Activated CD4-positive, alpha-beta T cell treated with anti-CD3 and anti-CD28 coated beads, Interleukin-2, amount 50 U/mL, for 48 hours (primary cell): ENCODE measurements at regions not wholly inside any gene's neighbourhood (a gene's known extent, or its start where the extent isn't known, plus 50 kb on each side); places are given as distances from the start of the nearest gene placed in this dataset.
A peak's percentile ranks its signal among the peaks of the same experiment; 100 is the strongest.

ENCODE experiments used
- DNase-seq, 2 experiments: peaks; one replicate each; pipeline ENCODE4 v3.0.0-alpha.2; 2020

DNA sequence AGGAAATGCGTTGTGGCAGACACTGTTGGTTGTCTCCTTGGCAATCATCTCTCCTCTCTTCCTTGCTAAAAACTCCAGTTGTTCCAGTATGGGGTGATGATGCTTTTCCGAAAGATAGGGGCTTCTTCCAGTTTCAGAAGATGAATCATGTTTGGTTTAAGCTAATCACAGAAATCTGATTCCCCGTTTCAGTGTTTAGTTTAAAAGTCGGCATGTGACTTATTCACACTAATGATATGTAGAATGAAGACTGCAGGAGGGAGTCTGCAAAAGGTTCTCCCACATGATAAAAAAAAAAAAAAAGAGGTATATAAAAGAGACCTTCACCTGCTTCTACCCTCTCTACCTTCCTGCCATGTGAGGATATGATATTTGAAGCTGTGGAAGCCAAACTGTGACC, 239.0 kb upstream of the SIX2 start:
- DNase-seq = no peak

DNA sequence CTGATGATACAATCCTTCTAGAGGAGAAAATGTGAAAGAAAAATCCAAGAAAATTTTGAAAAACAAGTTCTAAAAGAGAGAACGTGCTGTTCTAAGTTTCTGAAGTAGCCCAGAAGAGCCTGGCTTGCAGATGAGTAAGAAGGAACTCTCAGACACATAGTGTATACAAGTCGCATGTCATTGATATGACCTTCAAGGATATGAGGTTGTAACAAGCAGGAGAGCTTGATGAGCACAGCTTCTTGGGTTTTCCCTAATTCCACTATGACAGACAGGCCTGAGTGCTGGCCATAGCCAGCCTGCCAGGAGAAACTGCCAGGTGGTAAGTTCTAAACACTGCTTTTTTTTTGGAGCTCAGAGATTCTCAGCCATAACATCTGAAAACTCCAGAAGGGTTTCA, 235.7 kb upstream of the SIX2 start:
- DNase-seq = no peak

DNA sequence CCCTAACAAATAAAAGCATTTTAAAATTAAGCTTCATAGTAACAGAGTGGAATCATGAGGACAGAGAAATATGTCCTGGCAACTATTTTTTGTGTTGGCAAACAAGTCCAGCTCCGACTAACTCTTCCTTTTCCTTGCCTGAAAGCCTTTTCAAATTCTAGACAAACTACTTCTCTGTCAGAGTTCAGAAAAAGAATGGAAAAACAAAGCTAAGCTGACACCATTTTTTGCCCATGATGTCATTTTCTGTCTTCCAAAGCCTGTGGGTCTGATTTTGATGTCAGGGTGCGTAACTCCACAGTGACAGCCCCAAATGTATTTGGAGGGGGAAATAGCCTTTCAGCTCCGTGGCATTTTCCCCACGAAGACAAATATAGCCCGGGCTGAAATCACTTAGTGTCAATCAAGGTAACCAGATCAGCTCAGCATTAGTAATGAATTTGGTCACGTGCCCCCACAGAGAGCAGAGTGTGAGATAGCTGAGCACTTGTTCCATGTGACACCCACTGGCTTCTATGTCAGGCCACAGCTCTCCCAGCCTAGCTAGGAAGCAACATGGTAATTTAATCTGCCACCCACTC, 233.0 kb upstream of the SIX2 start:
- DNase-seq = no peak

DNA sequence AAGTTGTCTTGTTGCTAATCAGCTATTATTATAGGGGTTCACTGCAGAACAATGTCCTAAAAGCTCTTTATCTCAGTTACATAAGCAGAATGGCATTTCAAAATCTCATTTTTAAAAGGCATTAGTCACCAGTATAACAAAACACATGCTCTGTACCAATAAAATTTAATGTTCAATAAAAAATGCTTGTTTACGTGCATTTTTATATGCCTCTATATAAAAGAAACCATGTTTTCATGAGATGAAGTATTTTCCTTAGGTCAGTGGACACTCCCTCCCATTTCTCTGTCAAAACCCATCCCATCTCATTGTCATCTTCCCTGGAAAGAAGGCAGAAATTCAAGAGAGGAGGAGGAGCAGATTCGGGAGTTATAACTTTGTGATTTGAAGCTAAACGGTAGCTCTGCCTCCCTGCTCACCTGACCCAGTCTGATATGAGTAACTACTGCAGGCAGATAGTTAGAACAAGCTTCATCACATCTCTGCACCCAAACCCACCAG, 231.9 kb upstream of the SIX2 start:
- no peak for DNase-seq

DNA sequence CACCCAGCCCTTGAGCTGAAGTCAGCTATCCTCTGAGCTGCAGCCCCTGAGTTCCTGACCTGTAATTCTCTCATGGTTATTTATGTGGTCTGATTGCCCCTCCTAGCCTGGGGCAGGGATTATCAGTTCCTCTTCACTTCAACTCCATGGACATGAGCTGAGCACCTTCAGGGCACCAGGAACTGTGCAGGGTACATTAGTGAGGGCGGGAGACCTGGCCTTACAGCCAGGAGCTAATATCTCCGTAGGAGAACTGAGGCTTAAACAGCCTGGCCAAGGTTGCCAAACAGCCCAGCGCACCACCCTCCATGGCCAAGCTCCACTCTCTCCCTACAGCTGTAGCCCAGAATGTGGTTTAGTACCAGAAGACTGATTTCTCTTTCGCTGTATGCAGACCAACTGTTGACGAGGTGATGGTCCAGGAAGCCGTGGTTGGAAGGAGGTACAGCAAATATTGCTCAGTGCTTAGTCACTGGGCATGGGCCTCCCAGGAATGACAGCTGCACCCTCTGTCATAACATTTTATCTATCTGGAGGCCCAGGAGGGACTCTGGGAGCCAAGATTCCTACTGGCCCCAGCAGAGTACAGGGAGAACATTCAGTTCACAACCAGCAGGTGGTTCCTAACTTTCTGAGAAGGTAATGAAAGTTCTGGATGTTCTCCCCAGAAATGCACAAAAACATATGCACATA, 228.7 kb upstream of the SIX2 start:
- DNase-seq = peak; percentile 27 to 40

DNA sequence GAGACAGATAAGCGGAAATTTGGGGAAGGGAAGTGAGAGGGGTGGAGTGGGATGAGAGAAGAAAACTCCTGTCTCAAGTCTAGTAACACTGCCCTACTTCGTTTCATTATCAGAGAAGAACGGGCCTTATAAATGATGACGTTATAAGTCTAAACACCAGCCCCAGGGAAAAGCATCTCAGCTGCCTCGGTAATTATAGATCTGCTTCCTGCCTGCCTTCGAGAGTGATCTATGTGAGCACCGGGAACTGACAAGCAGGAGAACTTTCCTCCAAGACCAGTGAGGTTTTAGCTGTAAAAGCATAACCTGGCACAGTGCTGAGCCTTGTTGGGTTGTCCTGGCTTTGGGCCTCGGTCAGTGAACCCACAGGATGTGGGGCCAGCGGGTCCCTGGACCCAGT, 227.9 kb upstream of the SIX2 start:
- DNase-seq = no peak

DNA sequence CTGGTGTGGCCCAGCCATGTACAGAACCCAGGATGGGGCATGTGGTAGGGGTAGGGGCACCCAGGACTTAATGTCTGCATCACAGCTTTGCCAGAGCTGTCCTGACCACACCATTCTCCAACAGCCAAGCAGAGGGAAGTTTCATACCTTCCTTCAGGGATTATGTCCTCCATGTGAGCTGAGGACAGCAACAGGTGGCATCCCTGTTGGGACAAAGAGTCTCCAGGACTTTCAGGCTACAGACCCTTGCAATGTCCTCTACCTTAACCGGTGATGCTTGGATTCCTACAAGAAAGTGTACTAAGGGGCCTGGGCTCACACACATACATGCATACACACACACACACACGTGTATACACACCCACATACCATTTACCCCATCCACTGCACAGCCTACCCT, 227.0 kb upstream of the SIX2 start:
- no peak for DNase-seq

DNA sequence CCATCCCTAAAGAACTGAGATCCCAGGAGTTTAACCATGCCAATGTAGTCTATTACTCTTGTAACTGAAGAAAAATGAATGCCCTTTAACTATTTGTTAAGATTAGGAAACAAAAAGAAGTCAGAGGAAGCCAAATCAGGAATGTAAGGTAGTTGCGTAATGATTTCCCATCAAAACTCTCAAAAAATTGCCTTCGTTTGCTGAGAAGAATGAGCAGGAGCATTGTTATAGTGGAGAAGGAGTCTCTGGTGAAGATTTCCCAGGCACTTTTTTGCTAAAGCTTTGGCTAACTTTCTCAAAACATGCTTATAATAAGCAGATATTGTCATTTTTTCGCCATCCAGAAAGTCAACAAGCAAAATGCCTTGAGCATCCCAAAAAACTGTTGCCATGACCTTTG, 224.0 kb upstream of the SIX2 start:
- no peak for DNase-seq

DNA sequence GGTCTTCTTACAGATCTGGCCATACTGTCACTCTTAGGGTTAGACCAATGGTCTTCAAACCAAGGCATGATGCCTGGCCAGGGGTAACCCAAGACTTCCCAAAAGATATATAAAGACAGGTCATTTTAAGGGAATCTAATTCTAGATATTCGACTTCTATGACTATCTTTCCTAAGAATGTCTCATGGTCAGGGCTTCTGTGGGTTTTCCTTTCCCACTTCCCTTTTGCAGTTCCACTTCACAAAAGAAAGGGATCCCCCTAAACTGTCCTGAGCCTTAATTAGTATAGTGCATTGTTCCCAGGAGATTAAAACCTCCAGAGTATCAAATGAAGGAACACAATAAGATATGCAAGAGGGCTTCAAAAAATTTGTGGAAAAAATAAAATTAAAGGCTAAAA, 223.6 kb upstream of the SIX2 start:
- no peak for DNase-seq

DNA sequence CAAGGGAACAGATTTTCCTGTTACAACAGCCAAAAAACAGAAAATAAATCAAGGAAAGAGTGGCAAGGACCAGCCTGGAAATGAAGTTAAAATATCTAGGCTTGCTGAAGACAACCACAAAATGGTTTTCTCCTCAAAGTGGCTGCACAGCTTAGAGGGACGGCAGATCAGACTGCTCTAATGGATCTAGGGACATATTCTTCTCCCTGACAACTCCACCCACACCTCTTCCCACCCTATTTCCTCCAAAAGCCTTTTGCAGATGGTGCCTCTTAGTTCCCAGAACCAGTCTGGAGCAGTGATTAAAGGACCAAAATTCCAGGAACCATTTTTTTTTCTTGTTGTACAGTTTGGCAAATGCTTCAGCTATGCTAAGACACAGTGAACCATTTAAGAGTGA, 220.2 kb upstream of the SIX2 start:
- no peak for DNase-seq

DNA sequence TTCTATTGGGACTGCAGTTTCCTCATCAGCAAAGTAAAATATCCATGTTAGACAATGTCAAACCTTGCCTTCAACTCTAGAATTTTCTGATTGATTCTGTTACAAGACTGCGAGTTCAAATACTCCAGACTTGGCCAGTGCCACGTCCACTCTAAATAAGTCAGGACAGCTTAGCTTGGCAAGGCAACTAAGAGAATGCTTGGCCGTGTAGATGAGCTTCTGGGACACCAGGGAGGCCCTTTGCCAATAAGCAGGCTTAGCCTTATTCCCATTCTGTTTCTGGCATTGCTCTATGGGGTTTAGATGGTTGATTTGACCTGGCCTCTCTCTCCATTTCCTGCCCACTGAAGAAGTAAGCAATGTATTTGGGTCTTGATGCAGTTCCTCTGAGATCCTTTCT, 218.1 kb upstream of the SIX2 start:
- no peak for DNase-seq

DNA sequence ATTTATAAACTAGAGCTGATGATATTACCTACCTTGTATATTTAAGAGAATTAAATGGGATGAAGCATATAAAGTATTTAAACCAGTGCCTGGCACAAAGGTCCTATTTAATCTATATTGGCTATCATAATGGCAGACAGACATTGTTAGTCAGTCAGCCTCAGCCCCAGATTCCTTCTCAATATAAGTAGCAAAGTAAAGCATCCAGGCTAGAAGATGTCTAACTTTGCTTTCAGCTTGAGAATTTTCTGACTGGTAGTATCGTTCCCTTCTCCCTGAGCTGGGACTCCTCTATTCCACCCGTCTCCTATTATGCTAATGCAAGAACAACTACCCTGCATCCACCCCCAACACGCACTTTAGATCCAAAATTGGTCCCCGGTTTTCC, 215.7 kb upstream of the SIX2 start:
- no peak for DNase-seq

DNA sequence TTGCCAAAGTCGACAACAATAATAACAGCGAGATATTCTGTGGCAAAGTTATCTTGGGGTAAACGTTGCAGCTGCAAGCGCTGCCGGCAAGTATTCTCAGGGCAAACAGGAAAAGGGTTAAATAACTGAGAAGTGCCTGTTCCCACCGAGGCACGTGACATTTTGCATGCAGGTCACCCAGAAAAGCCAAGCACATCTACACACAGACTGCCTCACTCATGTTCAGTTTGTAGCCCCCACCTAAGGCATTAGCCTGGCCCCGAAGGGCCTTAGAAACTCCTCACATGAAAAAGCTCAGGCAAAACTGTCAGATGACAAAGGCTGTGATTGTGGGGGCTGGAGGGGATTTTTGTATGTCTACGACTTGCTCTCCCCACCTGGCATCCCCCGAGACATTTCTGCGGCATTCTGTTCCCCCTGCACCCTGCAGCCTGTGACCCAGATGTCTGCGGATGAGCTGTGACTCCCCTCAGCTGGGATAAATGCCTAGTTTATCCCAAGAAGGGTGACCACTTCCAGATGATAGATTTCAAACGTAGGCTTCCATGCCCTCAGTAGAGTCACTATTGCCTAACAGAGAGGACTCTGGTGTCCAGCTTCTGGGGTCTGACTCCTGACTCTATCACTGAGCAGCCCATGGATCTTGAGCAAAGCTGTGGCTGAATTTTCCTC, 215.2 kb upstream of the SIX2 start:
- no peak for DNase-seq

DNA sequence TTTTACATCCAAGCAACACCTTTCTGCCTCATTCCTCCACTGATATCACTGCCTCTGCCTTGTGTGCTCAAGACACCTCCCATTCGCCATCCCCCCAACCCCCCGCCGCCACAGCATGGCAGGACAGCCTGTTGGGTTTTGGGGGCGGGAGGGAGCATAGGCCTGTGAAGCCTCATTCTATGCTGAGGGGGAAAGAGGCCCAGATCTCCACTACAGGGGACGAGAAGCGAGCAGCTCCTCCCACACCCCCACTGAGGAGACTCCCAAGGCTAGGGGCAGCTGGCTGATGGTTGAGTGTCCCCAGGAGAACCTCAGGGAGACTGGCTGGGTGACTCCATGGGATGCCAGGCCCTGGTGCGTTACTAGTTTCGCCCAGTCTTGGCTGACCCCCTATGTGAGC, 214.3 kb upstream of the SIX2 start:
- no peak for DNase-seq

DNA sequence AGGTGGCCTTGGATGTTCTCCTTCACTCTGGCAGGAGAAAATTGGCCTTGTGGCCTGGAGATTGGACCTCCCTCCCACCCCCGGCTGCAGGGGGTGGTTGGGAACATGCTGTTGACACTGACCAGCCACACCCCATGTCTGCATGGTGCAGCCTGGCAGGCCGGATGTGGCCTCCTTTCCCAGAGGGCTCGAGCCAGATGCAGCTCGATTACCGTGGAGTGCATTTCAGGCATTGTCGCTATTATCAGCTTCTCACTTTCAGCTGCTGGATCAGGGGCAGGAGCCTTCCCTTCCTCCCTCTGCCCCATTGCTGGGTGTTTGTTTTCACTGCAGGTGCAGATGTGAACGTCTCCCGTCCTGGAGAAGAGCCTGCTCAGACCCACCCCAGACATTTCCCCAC, 211.0 kb upstream of the SIX2 start:
- DNase-seq = no peak

DNA sequence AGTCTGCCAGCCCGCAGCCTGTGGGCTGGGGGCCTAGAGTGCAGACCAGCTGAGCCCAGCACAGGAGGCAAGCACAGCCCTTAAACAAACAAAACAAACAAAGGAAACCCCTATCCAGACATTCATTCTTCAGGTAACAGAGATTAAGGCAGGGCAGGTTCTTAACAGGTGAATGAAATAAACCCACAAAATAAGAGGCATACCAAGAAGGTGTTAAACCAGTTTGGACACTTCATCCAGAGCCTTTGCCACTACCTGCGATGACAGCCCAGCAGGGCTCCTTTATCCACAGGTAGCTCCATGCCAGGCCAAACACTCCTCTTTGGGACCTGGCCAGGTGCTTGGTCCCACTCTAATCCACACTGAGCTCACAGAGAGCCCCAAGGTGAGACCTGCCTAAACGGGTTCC, 209.7 kb upstream of the SIX2 start:
- no peak for DNase-seq

DNA sequence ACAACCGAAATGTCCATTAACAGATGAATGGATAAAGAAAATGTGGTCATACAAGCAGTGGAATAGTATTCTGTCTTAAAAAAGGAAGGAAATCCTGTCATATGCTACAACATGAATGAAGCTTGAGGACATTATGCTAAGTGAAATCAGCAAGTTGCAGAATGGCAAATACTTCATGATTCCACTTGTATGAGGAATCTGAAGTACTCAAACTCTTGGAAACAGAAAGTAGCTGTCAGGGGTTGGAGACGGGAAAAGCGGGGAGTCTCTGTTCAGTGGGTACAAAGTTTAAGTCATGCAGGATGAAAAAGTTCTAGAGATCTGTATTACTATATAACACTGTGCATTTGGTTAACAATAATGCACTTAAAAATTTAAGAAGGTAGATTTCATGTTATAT, 209.0 kb upstream of the SIX2 start:
- DNase-seq = no peak

DNA sequence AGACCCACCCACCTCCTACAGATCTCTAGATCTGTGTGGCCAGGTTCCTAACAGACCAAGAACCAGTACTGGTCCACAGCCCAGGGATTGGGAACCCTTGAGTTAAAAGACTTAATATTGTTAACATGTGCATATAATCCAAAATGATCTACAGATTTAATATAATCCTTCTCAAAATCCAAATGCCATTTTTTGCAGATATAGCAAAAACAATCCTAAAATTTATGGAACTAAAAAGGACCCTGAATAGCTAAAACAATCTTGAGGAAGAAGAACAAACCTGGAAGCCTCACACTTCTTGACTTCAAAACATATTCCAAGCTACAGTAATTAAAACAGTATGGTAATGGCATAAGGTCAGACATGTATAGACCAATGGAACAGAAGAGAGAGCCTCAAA, 206.9 kb upstream of the SIX2 start:
- DNase-seq = no peak

DNA sequence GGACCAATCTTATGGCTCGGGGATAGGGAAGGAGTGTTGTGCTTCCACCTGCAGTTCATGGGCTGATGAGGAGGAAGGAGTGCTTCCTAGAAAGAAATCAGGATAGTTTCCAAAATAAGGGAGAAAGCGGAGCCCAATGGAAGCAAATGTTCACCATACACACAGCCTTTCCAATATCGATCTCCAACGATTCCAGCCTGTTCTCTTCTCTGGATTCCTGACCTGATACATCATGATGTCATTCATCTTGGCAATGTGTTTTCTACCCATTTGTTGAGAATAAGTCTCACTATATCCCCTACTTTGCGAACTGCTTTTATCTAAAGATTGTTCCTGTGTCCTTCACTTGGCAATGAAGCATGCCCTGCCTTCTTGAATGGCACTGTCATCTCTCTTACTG, 205.3 kb upstream of the SIX2 start:
- no peak for DNase-seq

DNA sequence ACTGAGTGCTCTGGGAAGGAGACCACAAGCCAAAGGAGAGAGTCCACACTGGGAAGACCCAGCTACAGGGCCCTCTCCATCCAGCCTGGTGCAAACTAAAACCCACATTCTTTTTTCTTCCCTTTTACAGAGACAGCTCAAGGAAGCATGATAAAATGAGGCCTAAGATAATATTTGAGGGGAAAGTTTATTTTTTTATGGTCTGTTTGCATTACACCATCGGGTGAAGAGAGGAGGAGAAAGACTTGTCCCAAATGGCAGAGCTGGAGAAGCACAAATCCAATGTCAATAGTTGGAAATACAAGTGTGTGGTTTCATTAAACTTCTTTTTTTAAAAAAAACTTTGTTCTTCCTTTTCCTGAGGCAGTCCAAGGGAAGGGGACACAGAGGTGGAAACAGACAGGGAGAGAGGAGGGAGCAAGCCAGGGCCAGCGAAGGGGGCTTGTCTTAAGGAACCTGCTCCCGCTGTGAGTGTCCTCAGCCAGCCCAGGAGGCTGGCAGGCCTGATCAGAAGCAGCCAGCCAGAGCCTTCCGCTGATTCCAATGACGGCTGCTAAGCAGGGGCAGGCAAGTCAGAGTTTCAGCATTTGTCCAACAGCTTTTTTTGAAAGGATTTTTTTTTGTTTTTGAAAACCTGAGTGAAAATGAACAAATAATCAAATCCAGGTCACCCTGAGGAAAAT, 203.8 kb upstream of the SIX2 start:
- no peak for DNase-seq

DNA sequence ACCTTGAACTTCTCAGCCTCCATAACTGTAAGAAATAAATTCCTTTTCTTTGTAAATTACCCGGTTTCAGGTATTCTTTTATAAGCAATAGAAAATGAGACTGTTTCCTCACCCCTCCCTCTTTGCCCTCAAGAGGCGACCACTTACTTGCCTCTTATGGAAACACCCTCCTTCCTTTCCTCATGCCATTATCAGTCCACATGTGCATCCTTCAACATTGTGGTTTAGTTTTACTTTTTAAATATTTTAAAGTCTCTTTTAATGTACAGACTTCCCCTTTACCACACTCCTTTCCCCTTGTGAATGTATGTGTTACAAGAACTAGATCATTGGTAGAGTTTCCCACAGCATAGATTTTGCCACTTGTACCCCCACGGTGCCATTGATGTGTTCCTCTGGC, 202.4 kb upstream of the SIX2 start:
- no peak for DNase-seq

DNA sequence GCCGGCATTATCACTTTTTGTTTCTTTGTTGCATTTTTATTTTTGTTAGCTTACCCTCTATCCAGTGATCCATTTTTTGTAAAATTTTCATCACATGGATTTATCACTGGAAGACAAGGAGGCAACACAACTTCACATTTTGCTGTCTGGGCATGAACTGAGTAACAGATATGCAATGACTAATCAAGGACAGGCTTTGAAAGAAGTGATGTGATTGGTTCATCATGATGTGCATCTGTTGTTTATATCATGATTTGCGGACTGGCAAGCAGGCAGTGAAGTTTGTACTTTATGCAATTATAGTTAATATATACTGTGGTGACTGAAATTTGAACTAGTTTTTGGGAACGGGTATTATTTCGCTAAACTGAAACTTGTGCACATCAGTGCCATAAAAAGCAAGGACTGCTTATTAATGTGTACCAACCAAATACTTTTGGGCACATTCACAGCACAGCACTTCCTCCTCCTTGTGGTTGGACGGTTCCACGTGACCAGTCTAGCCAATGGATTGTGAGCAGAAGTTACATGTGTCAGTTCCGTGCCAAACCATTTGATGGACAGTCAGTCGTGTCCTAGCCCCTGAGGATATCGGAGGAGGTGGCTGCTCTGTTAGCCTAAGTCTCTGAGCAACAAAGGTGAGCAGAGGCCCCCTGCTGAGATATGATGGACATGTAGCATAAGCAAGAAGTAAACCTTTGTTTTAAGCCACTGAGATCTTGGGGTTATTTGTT, 201.4 kb upstream of the SIX2 start:
- DNase-seq = no peak

DNA sequence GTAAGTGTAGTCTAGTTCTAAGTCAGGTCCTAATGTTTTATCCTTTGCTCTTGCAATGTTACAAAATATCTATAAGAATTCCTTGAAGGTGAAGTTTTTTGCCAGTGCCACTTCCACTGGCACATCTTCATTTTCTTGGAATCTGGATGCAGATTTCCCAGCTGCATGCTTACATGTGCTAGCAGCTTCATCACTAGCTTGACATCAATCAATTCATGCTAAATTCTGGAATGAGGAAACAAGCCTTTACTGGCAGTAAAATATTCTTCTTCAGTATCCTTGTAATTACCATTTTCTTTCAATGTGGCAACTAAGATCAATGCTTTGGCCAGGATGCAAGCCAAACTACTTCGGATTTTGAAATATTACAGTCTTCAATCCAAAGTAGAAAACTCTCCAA, 200.6 kb upstream of the SIX2 start:
- DNase-seq = no peak
